ENCODE measurements at regions not wholly inside any gene's neighbourhood (a gene's known extent, or its start where the extent isn't known, plus 50 kb on each side); places are given as distances from the start of the nearest gene placed in this dataset.
"Not testable (repeated sequence)": the region's sequence is repeated elsewhere in the genome, so short reads cannot be mapped to it uniquely, and the experiment has no call there.

- ATAC-seq, result no peak
Observed at GRCh38 chr7:131722371-131722770, 165.9 kb upstream of the PODXL start.

- no peak for ATAC-seq
Observed at GRCh38 chr7:131721660-131722059, 165.2 kb upstream of the PODXL start.

GRCh38 chr7:131720703-131721102 is 164.3 kb upstream of the PODXL start:
- ATAC-seq, result no peak

- ATAC-seq, result no peak
Observed at GRCh38 chr7:131717181-131717580, 160.8 kb upstream of the PODXL start.

GRCh38 chr7:131699323-131699722 is 142.9 kb upstream of the PODXL start:
- ATAC-seq, result no peak

GRCh38 chr7:131692131-131692960 is 135.9 kb upstream of the PODXL start:
- ATAC-seq, result peak in 1 of 2 donors; percentile 10

- ATAC-seq, result no peak
Observed at GRCh38 chr7:131691454-131692130, 135.2 kb upstream of the PODXL start.

- no peak for ATAC-seq
Observed at GRCh38 chr7:131690441-131690840, 134.0 kb upstream of the PODXL start.

GRCh38 chr7:131689662-131690234 is 133.3 kb upstream of the PODXL start:
- ATAC-seq, result no peak

- ATAC-seq, result peak; percentile 52 to 58
Observed at GRCh38 chr7:131688738-131689661, 132.6 kb upstream of the PODXL start.

GRCh38 chr7:131687296-131687695 is 130.9 kb upstream of the PODXL start:
- ATAC-seq, result no peak

GRCh38 chr7:131686833-131687232 is 130.4 kb upstream of the PODXL start:
- no peak for ATAC-seq

- ATAC-seq, result no peak
Observed at GRCh38 chr7:131683536-131684125, 127.2 kb upstream of the PODXL start.

GRCh38 chr7:131681961-131682360 is 125.5 kb upstream of the PODXL start:
- no peak for ATAC-seq

GRCh38 chr7:131679071-131679470 is 122.6 kb upstream of the PODXL start:
- ATAC-seq, result not testable (repeated sequence)

- not testable (repeated sequence) for ATAC-seq
Observed at GRCh38 chr7:131676850-131677249, 120.4 kb upstream of the PODXL start.

GRCh38 chr7:131674131-131674530 is 117.7 kb upstream of the PODXL start:
- no peak for ATAC-seq

- no peak for ATAC-seq
Observed at GRCh38 chr7:131673576-131673975, 117.1 kb upstream of the PODXL start.

GRCh38 chr7:131670406-131670805 is 114.0 kb upstream of the PODXL start:
- ATAC-seq, result no peak

- ATAC-seq, result no peak
Observed at GRCh38 chr7:131667699-131668098, 111.3 kb upstream of the PODXL start.

- no peak for ATAC-seq
Observed at GRCh38 chr7:131665021-131665420, 108.6 kb upstream of the PODXL start.

- ATAC-seq, result no peak
Observed at GRCh38 chr7:131664570-131664969, 108.1 kb upstream of the PODXL start.

Data from activated CD4-positive, CD25-positive, alpha-beta regulatory T cell treated with anti-CD3 and anti-CD28 coated beads, Interleukin-2, amount 50 U/mL, for 24 hours (primary cell).